Hematopoietic multipotent progenitor cell treated with erythropoietin and hydrocortisone succinate and interleukin-3 and kit ligand, for 4 days (in vitro differentiated cells): ENCODE measurements at regions not wholly inside any gene's neighbourhood (a gene's known extent, or its start where the extent isn't known, plus 50 kb on each side); places are given as distances from the start of the nearest gene placed in this dataset.

Source experiments
- DNase-seq: peaks from one replicate; pipeline ENCODE4 v3.0.0-alpha.2; 2015

- no peak for DNase-seq
These were observed 235.1 kb upstream of the DIO2 start for GRCh38 chr14:80446356-80446755.

- no peak for DNase-seq
These were observed 234.3 kb upstream of the DIO2 start for GRCh38 chr14:80445605-80446004.

GRCh38 chr14:80434574-80435321, 223.4 kb upstream of the DIO2 start:
- no peak for DNase-seq

GRCh38 chr14:80433811-80434210, 222.5 kb upstream of the DIO2 start:
- DNase-seq, result no peak

GRCh38 chr14:80428671-80429070, 217.4 kb upstream of the DIO2 start:
- DNase-seq, result no peak

GRCh38 chr14:80428171-80428570, 216.9 kb upstream of the DIO2 start:
- DNase-seq, result no peak

- no peak for DNase-seq
These were observed 215.8 kb upstream of the DIO2 start for GRCh38 chr14:80427101-80427500.

- no peak for DNase-seq
These were observed 215.4 kb upstream of the DIO2 start for GRCh38 chr14:80426683-80427082.

GRCh38 chr14:80425686-80426085, 214.4 kb upstream of the DIO2 start:
- DNase-seq, result no peak

- no peak for DNase-seq
These were observed 208.5 kb upstream of the DIO2 start for GRCh38 chr14:80419769-80420168.

- no peak for DNase-seq
These were observed 208.0 kb upstream of the DIO2 start for GRCh38 chr14:80419345-80419744.

- DNase-seq, result no peak
These were observed 204.3 kb upstream of the DIO2 start for GRCh38 chr14:80415636-80416035.

GRCh38 chr14:80414080-80414479, 202.8 kb upstream of the DIO2 start:
- no peak for DNase-seq

GRCh38 chr14:80404413-80404812, 193.1 kb upstream of the DIO2 start:
- DNase-seq, result no peak

- no peak for DNase-seq
These were observed 191.7 kb upstream of the DIO2 start for GRCh38 chr14:80403036-80403435.

GRCh38 chr14:80395031-80395430, 183.7 kb upstream of the DIO2 start:
- DNase-seq, result no peak

GRCh38 chr14:80393766-80394165, 182.5 kb upstream of the DIO2 start:
- DNase-seq, result no peak

GRCh38 chr14:80390906-80391305, 179.6 kb upstream of the DIO2 start:
- no peak for DNase-seq

- no peak for DNase-seq
These were observed 177.8 kb upstream of the DIO2 start for GRCh38 chr14:80388980-80389711.

- no peak for DNase-seq
These were observed 176.3 kb upstream of the DIO2 start for GRCh38 chr14:80387563-80387981.

- DNase-seq, result no peak
These were observed 174.0 kb upstream of the DIO2 start for GRCh38 chr14:80385336-80385735.

GRCh38 chr14:80383223-80383622, 171.9 kb upstream of the DIO2 start:
- DNase-seq, result no peak

- no peak for DNase-seq
These were observed 170.6 kb upstream of the DIO2 start for GRCh38 chr14:80381807-80382363.

- no peak for DNase-seq
These were observed 167.7 kb upstream of the DIO2 start for GRCh38 chr14:80379035-80379434.
